ENCODE measurements at regions not wholly inside any gene's neighbourhood (a gene's known extent, or its start where the extent isn't known, plus 50 kb on each side); places are given as distances from the start of the nearest gene placed in this dataset.
"Not testable (repeated sequence)": the region's sequence is repeated elsewhere in the genome, so short reads cannot be mapped to it uniquely, and the experiment has no call there.

GRCh38 chr7:28328822-28329660, 83.3 kb upstream of the CREB5 start:
- WGBS (ENCODE audit: insufficient coverage, low lambda C conversion rate) = no CpG with 5 or more reads among the region's 9 CpGs
- Histone ChIP-seq H3K4me1 (ENCODE audit: control insufficient read depth, insufficient read depth, low read length) (no peaks in the 10 kb centered on the region), H3K27ac (ENCODE audit: low read length) (no peak overlapping the region), H3K9me3 (ENCODE audit: control insufficient read depth, low read depth, low read length) (no peaks in the 10 kb centered on the region), H3K36me3 (ENCODE audit: control insufficient read depth, insufficient read depth, low read length) (no peaks in the 10 kb centered on the region), H3K27me3 (ENCODE audit: control insufficient read depth, insufficient read depth, low read length) (no peaks in the 10 kb centered on the region), H3K4me3 (ENCODE audit: low read length) (no peak overlapping the region)
- no peak for DNase-seq

DNA sequence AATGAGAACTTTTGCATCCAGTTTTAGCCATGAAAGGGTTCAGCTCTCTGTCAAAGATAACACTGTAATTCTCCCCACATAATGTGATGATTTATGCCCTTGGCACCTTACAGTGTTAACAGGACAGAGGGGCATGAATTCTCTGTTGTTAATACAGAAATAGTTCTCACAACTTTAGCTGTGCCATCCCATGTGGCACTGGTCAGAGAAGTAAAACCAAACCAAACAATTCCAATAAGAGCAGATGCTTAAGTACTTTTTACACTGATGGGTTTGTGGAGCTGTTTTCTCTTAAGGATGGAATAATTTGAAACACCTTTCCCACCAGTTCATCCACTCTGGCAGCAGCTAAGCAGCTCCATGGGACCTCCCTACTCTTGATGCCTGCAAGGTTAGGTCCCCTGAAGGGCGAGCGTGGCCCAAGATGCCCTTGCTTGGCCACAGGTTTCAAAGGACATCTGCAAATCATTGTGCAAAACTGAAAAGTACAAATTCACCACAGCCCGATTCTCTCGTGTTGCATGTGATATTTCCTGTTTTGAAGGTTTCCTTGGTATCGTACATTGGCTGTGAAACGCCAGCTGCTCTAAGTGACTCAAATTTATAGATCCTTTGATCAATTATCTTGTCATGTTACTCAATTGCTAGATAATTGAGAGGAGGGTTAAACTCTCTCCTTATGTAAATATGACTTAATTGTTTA, 82.5 kb upstream of the CREB5 start:
- H3K27ac ChIP-seq (ENCODE audit: low read length) = no peak overlapping the region
- DNase-seq = no peak
- no peaks in the 10 kb centered on the region for H3K36me3 ChIP-seq (ENCODE audit: control insufficient read depth, insufficient read depth, low read length)
- H3K4me3 ChIP-seq (ENCODE audit: low read length) = no peak overlapping the region
- no peaks in the 10 kb centered on the region for H3K9me3 ChIP-seq (ENCODE audit: control insufficient read depth, low read depth, low read length)
- no peaks in the 10 kb centered on the region for H3K27me3 ChIP-seq (ENCODE audit: control insufficient read depth, insufficient read depth, low read length)
- no peaks in the 10 kb centered on the region for H3K4me1 ChIP-seq (ENCODE audit: control insufficient read depth, insufficient read depth, low read length)
- WGBS (ENCODE audit: insufficient coverage, low lambda C conversion rate) = no CpG with 5 or more reads among the region's 6 CpGs

DNA sequence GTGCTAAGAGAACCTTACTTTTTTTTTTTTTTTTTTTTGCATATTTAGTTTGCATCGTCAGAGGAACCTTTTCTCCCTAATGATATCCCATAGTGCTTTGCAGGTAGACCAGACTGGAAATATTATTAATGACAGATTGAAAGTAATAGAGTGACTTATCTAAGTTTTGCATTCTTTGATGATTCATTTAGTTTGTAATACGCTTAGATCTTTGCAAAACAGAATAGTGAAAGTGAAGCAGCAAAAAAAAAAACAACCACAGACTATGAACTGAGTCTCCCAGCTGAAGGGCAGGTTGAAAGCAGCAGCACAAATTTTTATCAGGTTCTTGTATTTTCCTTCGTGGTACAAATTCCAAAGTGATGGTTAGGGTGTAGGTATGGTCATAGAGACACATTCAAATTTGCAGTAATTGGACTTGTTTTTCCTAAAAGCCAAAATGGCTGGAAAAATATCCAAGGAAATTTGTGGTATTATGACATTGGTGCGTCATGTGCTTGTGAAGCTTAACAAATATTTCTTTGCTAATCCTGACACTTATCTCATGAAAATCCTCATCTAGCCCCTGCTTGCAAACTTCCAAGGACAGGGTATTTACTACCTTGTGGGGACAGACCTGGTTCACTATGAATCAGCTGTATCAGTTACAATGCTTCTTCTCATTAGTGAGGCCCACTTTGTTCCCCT, 81.8 kb upstream of the CREB5 start:
- Histone ChIP-seq H3K4me3 (ENCODE audit: low read length) (no peak overlapping the region), H3K27ac (ENCODE audit: low read length) (no peak overlapping the region), H3K9me3 (ENCODE audit: control insufficient read depth, low read depth, low read length) (no peaks in the 10 kb centered on the region), H3K36me3 (ENCODE audit: control insufficient read depth, insufficient read depth, low read length) (no peaks in the 10 kb centered on the region), H3K27me3 (ENCODE audit: control insufficient read depth, insufficient read depth, low read length) (no peaks in the 10 kb centered on the region), H3K4me1 (ENCODE audit: control insufficient read depth, insufficient read depth, low read length) (no peaks in the 10 kb centered on the region)
- 88% methylated on average over 2 of the region's 4 CpGs for WGBS (ENCODE audit: insufficient coverage, low lambda C conversion rate)
- DNase-seq = no peak

DNA sequence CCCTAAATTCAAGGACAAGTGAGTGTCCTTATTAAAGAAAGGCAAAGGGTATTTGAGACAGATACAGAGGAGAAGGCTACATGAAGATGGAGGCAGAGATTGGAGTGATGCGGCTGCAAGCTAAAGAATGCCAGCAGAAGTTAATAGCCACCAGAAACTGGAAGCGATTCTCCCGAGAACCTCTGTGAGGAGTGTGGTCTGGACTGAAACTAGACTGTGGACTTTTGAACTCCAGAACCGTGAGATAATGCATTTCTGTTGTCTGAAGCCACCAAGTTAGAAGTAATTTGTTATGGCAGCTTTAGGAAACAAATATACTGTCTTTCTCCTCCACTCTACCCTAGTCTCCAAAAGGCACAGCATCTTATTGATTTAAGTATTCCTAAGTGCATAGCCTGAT, 80.3 kb upstream of the CREB5 start:
- DNase-seq = peak in 1 of 2 donors; percentile 66
- no peak overlapping the region for H3K4me3 ChIP-seq (ENCODE audit: low read length)
- H3K27me3 ChIP-seq (ENCODE audit: control insufficient read depth, insufficient read depth, low read length) = no peaks in the 10 kb centered on the region
- H3K36me3 ChIP-seq (ENCODE audit: control insufficient read depth, insufficient read depth, low read length) = no peaks in the 10 kb centered on the region
- no peaks in the 10 kb centered on the region for H3K9me3 ChIP-seq (ENCODE audit: control insufficient read depth, low read depth, low read length)
- H3K4me1 ChIP-seq (ENCODE audit: control insufficient read depth, insufficient read depth, low read length) = no peaks in the 10 kb centered on the region
- H3K27ac ChIP-seq (ENCODE audit: low read length) = peak overlapping the region; percentile 5
- WGBS (ENCODE audit: insufficient coverage, low lambda C conversion rate) = 50% methylated on average over 2 of the region's 4 CpGs

- H3K9me3 ChIP-seq (ENCODE audit: control insufficient read depth, low read depth, low read length); H3K27ac ChIP-seq (ENCODE audit: low read length); H3K4me1 ChIP-seq (ENCODE audit: control insufficient read depth, insufficient read depth, low read length); H3K27me3 ChIP-seq (ENCODE audit: control insufficient read depth, insufficient read depth, low read length); H3K36me3 ChIP-seq (ENCODE audit: control insufficient read depth, insufficient read depth, low read length); H3K4me3 ChIP-seq (ENCODE audit: low read length); DNase-seq: not testable (repeated sequence)
Measured at GRCh38 chr7:28333548-28333947, 78.8 kb upstream of the CREB5 start.

GRCh38 chr7:28336806-28337205, 75.5 kb upstream of the CREB5 start:
- H3K27ac ChIP-seq (ENCODE audit: low read length) = no peak overlapping the region
- no peaks in the 10 kb centered on the region for H3K36me3 ChIP-seq (ENCODE audit: control insufficient read depth, insufficient read depth, low read length)
- H3K9me3 ChIP-seq (ENCODE audit: control insufficient read depth, low read depth, low read length) = no peaks in the 10 kb centered on the region
- no peaks in the 10 kb centered on the region for H3K27me3 ChIP-seq (ENCODE audit: control insufficient read depth, insufficient read depth, low read length)
- no peaks in the 10 kb centered on the region for H3K4me1 ChIP-seq (ENCODE audit: control insufficient read depth, insufficient read depth, low read length)
- DNase-seq = no peak
- 100% methylated on average over 1 of the region's 2 CpGs for WGBS (ENCODE audit: insufficient coverage, low lambda C conversion rate)
- H3K4me3 ChIP-seq (ENCODE audit: low read length) = no peak overlapping the region

DNA sequence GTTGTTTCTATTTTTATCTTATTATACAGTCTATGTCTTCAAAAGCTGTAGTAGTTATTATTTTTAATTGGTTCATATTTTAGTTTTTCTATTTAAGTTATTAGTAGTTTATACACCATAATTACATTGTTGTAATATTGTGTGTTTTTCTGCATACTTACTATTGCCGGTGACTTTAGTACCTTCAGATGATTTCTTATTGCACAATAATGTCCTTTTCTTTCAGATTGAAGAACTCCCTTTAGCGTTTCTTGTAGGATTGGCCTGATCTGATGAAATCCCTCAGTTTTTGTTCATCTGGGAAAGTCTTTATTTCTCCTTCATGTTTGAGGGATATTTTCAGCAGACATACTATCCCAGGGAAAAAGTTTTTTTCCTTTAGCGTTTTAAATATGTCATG, 74.3 kb upstream of the CREB5 start:
- Histone ChIP-seq H3K4me1 (ENCODE audit: control insufficient read depth, insufficient read depth, low read length) (no peaks in the 10 kb centered on the region), H3K9me3 (ENCODE audit: control insufficient read depth, low read depth, low read length) (no peaks in the 10 kb centered on the region), H3K27me3 (ENCODE audit: control insufficient read depth, insufficient read depth, low read length) (no peaks in the 10 kb centered on the region), H3K4me3 (ENCODE audit: low read length) (no peak overlapping the region), H3K36me3 (ENCODE audit: control insufficient read depth, insufficient read depth, low read length) (no peaks in the 10 kb centered on the region), H3K27ac (ENCODE audit: low read length) (no peak overlapping the region)
- WGBS (ENCODE audit: insufficient coverage, low lambda C conversion rate) = 57% methylated on average over 3 of the region's 3 CpGs
- DNase-seq = no peak

DNA sequence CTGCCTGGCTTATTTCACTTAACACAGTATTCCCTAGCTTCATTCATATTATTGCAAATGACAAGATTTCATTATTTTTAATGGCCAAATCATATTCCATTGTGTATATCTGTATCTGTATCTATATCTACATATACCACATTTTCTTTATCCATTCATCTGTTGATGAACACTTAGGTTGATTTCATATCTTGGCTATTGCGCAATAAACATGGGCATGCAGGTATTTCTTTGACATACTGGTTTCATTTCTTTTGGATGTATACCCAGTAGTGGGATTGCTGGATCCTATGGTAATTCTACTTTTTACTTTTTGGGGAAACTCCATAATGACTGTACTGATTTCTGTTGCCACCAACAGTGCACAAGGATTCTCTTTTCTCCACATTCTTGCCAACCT, 68.9 kb upstream of the CREB5 start:
- no peaks in the 10 kb centered on the region for H3K4me1 ChIP-seq (ENCODE audit: control insufficient read depth, insufficient read depth, low read length)
- H3K27ac ChIP-seq (ENCODE audit: low read length) = no peak overlapping the region
- no peaks in the 10 kb centered on the region for H3K9me3 ChIP-seq (ENCODE audit: control insufficient read depth, low read depth, low read length)
- WGBS (ENCODE audit: insufficient coverage, low lambda C conversion rate) = no CpG with 5 or more reads among the region's 1 CpG
- no peak for DNase-seq
- H3K4me3 ChIP-seq (ENCODE audit: low read length) = no peak overlapping the region
- no peaks in the 10 kb centered on the region for H3K36me3 ChIP-seq (ENCODE audit: control insufficient read depth, insufficient read depth, low read length)
- H3K27me3 ChIP-seq (ENCODE audit: control insufficient read depth, insufficient read depth, low read length) = no peaks in the 10 kb centered on the region

- Histone ChIP-seq H3K27ac (ENCODE audit: low read length) (no peak overlapping the region), H3K36me3 (ENCODE audit: control insufficient read depth, insufficient read depth, low read length) (no peaks in the 10 kb centered on the region), H3K9me3 (ENCODE audit: control insufficient read depth, low read depth, low read length) (no peaks in the 10 kb centered on the region), H3K27me3 (ENCODE audit: control insufficient read depth, insufficient read depth, low read length) (no peaks in the 10 kb centered on the region), H3K4me1 (ENCODE audit: control insufficient read depth, insufficient read depth, low read length) (peaks cover 15% of the 10 kb centered on the region), H3K4me3 (ENCODE audit: low read length) (no peak overlapping the region)
- DNase-seq = peak in 1 of 2 donors; percentile 48
- no CpG with 5 or more reads among the region's 1 CpG for WGBS (ENCODE audit: insufficient coverage, low lambda C conversion rate)
Measured at GRCh38 chr7:28346256-28346655, 66.1 kb upstream of the CREB5 start.

GRCh38 chr7:28346676-28347363, 65.5 kb upstream of the CREB5 start:
- H3K4me3 ChIP-seq (ENCODE audit: low read length) = no peak overlapping the region
- no peaks in the 10 kb centered on the region for H3K27me3 ChIP-seq (ENCODE audit: control insufficient read depth, insufficient read depth, low read length)
- H3K9me3 ChIP-seq (ENCODE audit: control insufficient read depth, low read depth, low read length) = no peaks in the 10 kb centered on the region
- H3K27ac ChIP-seq (ENCODE audit: low read length) = no peak overlapping the region
- WGBS (ENCODE audit: insufficient coverage, low lambda C conversion rate) = no CpG with 5 or more reads among the region's 3 CpGs
- no peaks in the 10 kb centered on the region for H3K36me3 ChIP-seq (ENCODE audit: control insufficient read depth, insufficient read depth, low read length)
- DNase-seq = peak in 1 of 2 donors; percentile 14
- H3K4me1 ChIP-seq (ENCODE audit: control insufficient read depth, insufficient read depth, low read length) = peaks cover 18% of the 10 kb centered on the region

Data from large intestine (tissue), 3 donors.